ENCODE measurements at regions not wholly inside any gene's neighbourhood (a gene's known extent, or its start where the extent isn't known, plus 50 kb on each side); places are given as distances from the start of the nearest gene placed in this dataset.

DNA sequence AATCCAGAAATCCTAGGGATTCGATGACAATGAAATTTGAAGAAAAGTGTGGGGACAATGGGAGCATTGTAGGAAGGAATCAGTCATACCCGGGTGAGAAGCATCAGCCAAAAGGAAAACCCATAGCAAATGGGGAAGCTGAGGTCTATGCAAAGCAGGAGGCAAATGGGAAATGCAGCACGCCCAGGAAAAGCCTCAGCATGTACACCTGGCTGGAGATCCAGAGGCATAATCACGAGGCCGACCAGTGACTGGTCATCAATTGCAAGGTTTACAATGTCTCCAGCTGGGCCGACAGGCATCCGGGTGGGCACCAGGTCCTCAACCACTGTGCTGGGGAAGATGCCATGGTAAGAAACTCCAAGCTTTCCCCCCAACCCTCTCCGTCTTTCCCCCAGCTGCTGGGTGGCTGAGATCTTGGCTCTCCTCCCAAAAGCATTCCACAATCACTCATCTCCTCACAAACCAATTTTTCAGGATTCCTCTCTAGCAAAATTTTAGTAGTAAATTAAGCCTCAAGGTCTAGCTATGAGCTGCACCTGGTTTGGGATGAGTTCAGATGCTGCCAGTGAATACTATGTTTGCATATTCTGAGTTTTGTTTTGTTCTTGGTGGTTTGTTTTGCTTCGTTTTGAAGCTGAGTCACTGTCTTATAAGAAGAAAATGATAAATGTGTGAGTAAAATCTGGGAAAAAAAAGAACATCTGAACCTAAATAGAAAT, 98.0 kb upstream of the OR5AK2 start:
- peaks cover 0 to 4% (median 2%) of the 10 kb centered on the region in 3 donors for H3K9me3 Mint-ChIP-seq
- H3K4me3 Mint-ChIP-seq, result no peak overlapping the region
- H3K4me1 Mint-ChIP-seq, result no peaks in the 10 kb centered on the region
- no peak overlapping the region for H3K27ac Mint-ChIP-seq
- no peaks in the 10 kb centered on the region for H3K36me3 Mint-ChIP-seq
- H3K27me3 Mint-ChIP-seq, result peaks cover 2% of the 10 kb centered on the region

DNA sequence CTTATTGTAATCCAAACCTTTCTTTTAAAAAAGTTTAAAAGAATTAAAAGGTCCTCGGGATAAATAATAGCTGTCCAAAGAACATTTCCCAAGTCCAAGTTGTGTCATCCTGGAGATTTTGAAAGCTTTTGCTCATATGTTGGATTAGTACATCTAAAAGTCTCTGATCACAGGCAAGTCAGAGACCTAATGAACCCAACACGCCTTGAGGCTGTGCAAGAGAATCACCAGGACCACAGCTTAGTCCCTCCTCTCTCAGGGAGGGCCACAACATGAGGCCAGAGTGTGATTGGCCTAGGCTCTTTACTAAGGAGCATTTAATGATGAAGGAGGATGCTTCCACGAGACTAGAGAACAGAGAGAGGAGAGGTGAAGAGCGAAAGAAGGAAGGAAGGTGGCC, 98.7 kb upstream of the OR5AK2 start:
- Mint-ChIP-seq H3K9me3 (peaks cover 0 to 4% (median 2%) of the 10 kb centered on the region in 3 donors), H3K36me3 (no peaks in the 10 kb centered on the region), H3K4me1 (no peaks in the 10 kb centered on the region), H3K4me3 (no peak overlapping the region), H3K27ac (no peak overlapping the region), H3K27me3 (peaks cover 2% of the 10 kb centered on the region)

DNA sequence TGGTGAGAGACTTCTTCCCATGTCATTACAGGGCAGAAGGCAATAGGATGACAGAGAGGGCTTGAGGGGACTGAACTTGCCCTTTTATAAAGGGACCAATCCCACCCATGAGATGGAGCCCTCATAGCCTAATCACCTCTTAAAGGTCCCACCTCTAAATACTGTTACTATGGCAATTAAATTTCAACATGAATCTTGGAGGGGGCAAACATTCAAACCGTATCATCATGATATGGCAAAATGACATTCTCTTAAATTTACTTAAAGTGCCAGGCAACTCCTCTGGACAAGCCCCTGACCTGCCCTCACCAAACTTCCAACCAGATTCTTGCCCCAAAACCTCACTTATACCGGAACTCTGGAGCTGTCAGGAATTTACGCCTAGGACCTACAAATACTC, 100.8 kb upstream of the OR5AK2 start:
- Mint-ChIP-seq H3K36me3 (no peaks in the 10 kb centered on the region), H3K4me3 (no peak overlapping the region), H3K9me3 (peaks cover 0 to 4% (median 2%) of the 10 kb centered on the region in 3 donors), H3K4me1 (no peaks in the 10 kb centered on the region), H3K27me3 (peaks cover 2% of the 10 kb centered on the region), H3K27ac (no peak overlapping the region)

DNA sequence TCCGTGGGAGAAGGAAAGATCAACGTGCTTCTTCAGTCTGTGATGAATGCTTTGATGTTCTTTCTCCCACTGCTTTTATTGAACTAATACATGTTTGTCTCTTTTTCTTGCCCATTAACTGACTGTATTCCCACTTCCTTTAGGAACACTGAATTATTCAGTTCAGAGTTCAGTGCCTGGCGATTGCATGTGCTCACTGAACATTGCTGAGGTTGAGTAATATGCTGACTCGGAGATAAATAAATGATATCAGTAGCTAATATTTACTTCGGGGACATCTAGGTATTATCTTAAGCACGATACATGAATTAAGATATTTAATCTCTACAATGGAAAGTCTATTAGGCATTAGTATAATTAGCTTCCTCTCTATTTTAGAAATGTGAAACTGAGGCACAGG, 102.3 kb upstream of the OR5AK2 start:
- Mint-ChIP-seq H3K4me1 (no peaks in the 10 kb centered on the region), H3K36me3 (no peaks in the 10 kb centered on the region), H3K27ac (no peak overlapping the region), H3K4me3 (no peak overlapping the region), H3K27me3 (peaks cover 2% of the 10 kb centered on the region), H3K9me3 (peaks cover 2 to 4% (median 2%) of the 10 kb centered on the region in 3 donors)

DNA sequence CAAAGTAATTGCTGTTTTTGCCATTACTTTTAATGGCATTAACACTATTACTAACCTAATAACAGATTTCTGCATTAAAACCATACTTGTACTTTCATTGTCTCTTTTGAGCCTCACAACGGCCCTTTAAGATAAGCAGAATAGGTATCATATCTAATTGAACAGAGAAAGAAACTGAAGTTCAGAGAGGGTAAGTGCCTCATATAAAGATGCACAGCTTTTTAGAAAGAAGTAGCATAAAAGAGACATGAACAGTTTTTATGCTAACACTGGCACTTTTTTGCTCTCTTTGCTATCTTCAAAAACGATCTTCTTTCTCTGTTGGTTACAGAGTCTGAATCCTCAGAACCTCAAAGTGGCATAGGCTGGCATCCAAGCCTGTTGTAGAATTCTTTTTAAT, 102.9 kb upstream of the OR5AK2 start:
- no peaks in the 10 kb centered on the region for H3K4me1 Mint-ChIP-seq
- peaks cover 2% of the 10 kb centered on the region for H3K27me3 Mint-ChIP-seq
- no peak overlapping the region for H3K4me3 Mint-ChIP-seq

DNA sequence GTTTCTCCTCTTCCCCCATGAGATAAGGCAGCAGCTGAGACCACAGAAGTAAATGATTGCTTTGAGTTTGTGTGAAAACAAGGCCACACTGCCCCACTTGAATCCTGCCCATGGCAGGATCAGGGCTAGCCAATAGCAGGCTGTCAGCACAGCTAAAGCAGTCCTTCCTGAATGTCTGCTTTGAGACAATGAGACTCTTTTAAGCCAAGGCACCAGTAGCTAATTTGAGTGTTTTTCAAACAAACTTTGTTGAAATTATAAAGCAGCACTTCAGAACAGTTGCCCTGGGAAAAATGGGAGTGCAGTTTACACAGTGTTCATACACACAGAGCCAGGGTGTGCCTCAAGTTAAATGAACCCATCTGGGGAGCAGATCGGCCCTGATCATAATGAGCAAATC, 103.5 kb upstream of the OR5AK2 start:
- no peak overlapping the region for H3K27ac Mint-ChIP-seq
- peaks cover 2% of the 10 kb centered on the region for H3K27me3 Mint-ChIP-seq
- no peak overlapping the region for H3K4me3 Mint-ChIP-seq
- H3K4me1 Mint-ChIP-seq, result no peaks in the 10 kb centered on the region
- no peaks in the 10 kb centered on the region for H3K36me3 Mint-ChIP-seq
- H3K9me3 Mint-ChIP-seq, result peaks cover 2 to 4% (median 3%) of the 10 kb centered on the region in 3 donors

More for the DNA sequence above, 102.9 kb upstream of the OR5AK2 start:
- no peaks in the 10 kb centered on the region for H3K36me3 Mint-ChIP-seq
- no peak overlapping the region for H3K27ac Mint-ChIP-seq
- peaks cover 2 to 4% (median 3%) of the 10 kb centered on the region in 3 donors for H3K9me3 Mint-ChIP-seq

DNA sequence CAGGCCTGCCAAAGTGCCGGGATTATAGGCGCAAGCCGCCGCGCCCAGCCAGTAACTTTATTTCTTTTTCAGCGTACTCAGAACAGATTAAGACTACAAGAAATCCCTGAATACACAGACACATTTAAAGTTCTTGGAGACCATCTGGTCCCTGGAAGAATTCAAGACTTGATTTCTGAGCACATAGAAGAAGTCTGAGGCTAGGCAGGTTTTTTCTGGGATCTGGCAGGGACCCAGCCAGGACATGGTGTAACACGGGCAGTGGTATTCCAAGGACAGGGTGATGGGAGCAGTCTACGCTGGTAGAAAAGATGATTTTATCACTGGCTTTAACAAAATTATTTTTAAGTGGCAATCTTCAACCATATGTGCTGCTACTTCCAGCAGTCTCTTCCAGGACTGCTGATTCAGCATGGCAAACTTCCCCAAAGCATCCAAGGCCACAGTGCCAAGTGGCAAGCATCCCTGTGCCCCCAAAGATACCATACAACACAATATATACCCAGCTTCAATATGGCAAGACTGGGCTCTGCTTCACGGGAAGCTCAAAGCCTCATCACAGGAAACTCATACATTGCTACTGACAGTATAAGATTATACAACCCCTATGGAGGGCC, 105.2 kb upstream of the OR5AK2 start:
- H3K27ac Mint-ChIP-seq, result no peak overlapping the region

DNA sequence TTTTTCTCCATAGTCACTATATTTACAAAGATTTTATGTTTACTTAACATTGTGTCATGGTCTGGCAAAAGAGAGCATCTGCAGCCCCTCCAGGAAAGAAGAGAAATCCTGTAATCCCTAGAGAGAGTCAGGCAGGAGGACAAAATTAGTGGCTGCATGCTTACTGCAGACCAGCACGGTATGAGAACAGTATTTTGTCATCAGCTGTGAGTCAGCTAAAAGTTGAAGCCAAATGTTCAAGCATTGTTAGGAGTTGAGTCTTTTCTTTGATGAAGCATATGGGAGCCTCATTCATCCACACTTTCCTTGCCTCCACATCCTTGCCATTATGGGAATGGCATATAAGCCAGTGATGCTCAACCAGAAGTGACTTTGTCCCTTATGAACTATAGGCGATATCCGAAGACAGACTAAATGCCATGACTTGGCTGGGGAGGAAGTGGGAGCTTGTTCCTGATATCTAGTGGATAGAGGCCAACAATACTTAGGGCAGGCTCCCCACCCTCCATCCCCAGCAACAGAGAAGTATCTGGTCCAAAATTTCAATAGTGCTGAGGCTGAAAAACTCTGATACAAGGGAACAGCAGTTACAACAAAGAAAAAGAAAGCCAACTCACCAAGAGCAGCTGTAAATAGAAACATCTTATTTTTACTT, 112.0 kb upstream of the OR5AK2 start:
- Mint-ChIP-seq H3K36me3 (peaks cover 2% of the 10 kb centered on the region), H3K27ac (no peak overlapping the region), H3K9me3 (peaks cover 4 to 7% (median 5%) of the 10 kb centered on the region in 3 donors), H3K4me1 (no peaks in the 10 kb centered on the region), H3K27me3 (no peaks in the 10 kb centered on the region), H3K4me3 (no peak overlapping the region)

More for the DNA sequence above, 105.2 kb upstream of the OR5AK2 start:
- Mint-ChIP-seq H3K4me3 (no peak overlapping the region), H3K36me3 (no peaks in the 10 kb centered on the region), H3K4me1 (no peaks in the 10 kb centered on the region), H3K9me3 (peaks cover 2 to 4% (median 3%) of the 10 kb centered on the region in 3 donors), H3K27me3 (peaks cover 2% of the 10 kb centered on the region)

DNA sequence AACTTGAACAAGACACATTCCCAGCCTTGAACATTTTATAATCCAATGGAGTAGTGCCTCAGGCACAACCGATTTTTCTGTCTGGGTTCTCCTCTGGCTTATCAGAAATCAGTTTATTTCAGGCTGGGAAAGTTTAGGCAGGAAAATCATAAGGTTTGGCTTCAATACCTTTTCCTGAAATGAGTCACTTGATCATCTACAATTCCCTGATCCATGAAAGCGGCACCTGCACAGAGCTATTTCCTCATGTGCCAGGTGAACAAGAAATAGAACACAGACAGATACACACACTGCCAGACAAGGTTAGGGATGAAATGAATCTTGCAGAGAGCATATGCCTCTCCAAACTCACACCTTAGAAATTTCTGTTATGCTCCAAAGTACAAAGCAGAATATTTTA, 106.7 kb upstream of the OR9G4 start:
- Mint-ChIP-seq H3K27ac (no peak overlapping the region), H3K4me3 (no peak overlapping the region), H3K27me3 (no peaks in the 10 kb centered on the region), H3K9me3 (peaks cover 0 to 4% (median 4%) of the 10 kb centered on the region in 3 donors), H3K36me3 (no peaks in the 10 kb centered on the region), H3K4me1 (no peaks in the 10 kb centered on the region)

DNA sequence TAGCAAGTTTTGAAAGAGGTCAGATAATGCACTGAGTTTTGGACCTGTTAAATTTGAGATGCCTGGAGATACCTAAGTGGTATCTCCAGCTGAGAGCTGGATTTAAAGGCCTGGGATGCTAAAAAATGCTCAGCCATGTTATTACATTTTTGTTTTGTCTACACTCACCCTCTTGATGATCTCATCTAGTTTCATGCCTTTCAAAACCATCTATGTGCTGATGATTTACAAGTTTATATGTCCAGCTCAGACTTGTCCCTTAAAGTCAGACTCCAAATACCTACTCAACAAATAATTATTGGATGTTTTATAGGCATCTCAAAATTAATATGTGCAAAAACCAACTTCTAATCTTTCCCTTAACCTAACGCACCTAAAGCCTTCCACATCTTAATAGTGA, 103.6 kb upstream of the OR9G4 start:
- H3K36me3 Mint-ChIP-seq, result no peaks in the 10 kb centered on the region
- no peaks in the 10 kb centered on the region for H3K4me1 Mint-ChIP-seq
- no peak overlapping the region for H3K27ac Mint-ChIP-seq
- no peak overlapping the region for H3K4me3 Mint-ChIP-seq
- H3K9me3 Mint-ChIP-seq, result peaks cover 0 to 4% (median 4%) of the 10 kb centered on the region in 3 donors
- no peaks in the 10 kb centered on the region for H3K27me3 Mint-ChIP-seq

DNA sequence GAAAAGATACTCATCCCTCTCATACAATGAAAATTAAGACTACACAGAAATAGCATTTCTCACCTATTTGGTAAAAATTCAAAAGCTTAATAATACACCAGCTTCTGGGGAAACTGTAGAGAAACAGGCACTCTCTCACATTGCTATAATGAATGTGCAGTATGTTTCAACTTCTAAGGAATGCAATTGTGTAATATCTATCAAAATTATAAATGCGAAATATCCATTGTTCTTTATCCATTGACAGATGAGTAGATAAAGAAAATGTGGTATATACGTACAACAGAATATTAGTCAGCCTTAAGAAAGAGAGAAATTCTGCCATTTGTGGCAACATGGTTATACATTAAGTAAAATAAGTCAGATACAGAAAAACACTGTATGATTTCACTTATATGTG, 101.4 kb upstream of the OR9G4 start:
- H3K4me3 Mint-ChIP-seq, result no peak overlapping the region

DNA sequence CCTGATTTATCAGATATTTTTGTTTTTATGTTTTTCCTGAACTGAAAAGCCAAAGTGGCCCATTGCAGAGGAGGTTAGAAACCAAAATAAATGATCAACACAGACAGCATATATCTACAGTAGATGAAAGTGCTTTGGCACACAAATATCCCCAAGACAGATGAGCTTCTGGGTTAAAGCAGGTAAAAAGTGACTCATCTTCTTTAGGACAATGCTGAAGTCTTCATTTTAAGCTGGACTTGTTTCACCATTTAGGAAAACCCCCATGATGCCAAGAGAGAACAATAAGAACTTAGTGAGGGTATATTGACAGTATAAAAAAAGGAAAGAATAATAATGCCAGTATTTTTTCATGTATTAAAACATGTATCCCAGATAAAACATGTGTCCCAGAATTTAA, 100.8 kb upstream of the OR9G4 start:
- H3K36me3 Mint-ChIP-seq, result no peaks in the 10 kb centered on the region
- peaks cover 0 to 4% (median 2%) of the 10 kb centered on the region in 3 donors for H3K9me3 Mint-ChIP-seq
- H3K4me3 Mint-ChIP-seq, result no peak overlapping the region
- H3K27me3 Mint-ChIP-seq, result no peaks in the 10 kb centered on the region
- no peaks in the 10 kb centered on the region for H3K4me1 Mint-ChIP-seq
- no peak overlapping the region for H3K27ac Mint-ChIP-seq

More for the DNA sequence above, 101.4 kb upstream of the OR9G4 start:
- no peaks in the 10 kb centered on the region for H3K4me1 Mint-ChIP-seq
- no peaks in the 10 kb centered on the region for H3K36me3 Mint-ChIP-seq
- H3K27me3 Mint-ChIP-seq, result no peaks in the 10 kb centered on the region
- H3K9me3 Mint-ChIP-seq, result peaks cover 0 to 4% (median 2%) of the 10 kb centered on the region in 3 donors
- no peak overlapping the region for H3K27ac Mint-ChIP-seq

DNA sequence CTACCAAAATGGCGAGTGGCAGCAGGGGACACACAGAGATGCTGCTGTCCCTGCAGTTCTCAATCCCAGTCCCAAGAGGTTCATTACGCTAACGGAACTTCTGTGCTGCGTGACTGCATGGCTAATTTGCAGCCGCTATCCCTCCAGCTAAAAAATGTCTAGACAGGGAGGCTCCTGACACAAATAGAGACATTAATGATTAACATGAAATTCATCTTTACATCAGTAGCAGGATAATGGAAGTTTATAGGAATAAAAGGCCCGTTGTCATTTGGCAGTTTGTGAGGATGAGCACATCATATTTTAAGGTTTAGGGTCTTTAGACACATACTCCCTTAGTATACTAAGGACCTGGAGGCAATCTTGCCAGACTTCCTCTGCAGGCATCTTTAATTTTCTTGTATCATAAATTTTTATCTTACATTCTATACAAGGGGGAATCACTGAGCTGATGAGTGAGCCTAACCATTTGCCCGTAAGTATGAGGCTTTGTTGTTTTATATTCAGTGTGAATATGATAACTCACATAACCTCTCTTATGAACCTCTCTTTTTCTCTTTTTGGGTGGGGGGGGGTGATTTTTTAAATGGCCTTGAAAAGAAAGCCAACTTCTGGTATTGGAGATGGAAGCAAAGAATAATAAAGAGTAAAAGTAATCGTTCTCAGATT, 99.8 kb upstream of the OR9G4 start:
- H3K36me3 Mint-ChIP-seq, result no peaks in the 10 kb centered on the region
- H3K27me3 Mint-ChIP-seq, result no peaks in the 10 kb centered on the region
- H3K9me3 Mint-ChIP-seq, result peaks cover 0 to 4% (median 2%) of the 10 kb centered on the region in 3 donors
- H3K27ac Mint-ChIP-seq, result no peak overlapping the region
- no peak overlapping the region for H3K4me3 Mint-ChIP-seq
- no peaks in the 10 kb centered on the region for H3K4me1 Mint-ChIP-seq

DNA sequence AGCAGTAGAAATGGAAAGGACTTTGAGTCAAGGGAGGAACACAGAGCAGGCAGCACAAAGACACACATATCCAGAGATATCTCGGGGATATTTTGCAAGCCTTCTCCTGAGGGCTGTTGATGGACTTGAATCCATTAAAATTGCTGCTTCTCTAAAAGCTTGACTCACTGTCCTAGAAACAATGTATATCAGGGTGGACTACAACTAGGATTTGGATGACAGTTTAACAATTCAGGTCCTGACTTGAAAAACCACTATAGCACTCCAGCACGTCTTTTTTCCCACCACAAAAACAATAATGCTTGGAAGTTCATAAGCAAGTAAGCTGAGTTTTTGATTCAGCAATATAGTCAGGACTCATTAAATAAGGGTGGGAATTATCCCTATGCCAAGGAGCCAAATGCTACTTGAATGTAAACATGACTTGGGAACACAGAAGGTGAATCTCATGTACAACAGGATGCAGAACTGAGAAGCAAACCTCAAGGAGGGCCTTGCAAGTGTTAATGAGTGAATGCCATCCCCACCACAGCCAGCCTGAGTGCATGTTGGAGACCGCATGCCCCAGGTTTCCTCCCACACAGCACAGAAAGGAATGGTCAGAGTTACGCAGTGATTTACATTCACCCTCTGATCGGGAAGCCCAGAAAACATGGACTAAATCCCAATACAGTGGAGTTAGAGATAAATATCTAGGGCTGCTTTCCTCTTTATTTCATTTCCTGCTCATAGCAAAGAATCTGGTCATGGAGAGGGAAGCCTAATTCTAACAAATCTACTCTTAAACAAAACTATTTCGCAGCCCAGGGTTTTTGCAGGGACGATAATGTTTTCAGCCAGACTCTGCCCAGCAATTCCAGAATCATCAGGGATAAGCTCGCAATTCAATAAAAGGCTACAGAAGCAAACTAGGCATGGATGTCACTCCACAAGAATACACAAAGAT, 98.4 kb upstream of the OR9G4 start:
- Mint-ChIP-seq H3K36me3 (no peaks in the 10 kb centered on the region), H3K4me3 (no peak overlapping the region), H3K27ac (no peak overlapping the region), H3K9me3 (peaks cover 0 to 2% (median 0%) of the 10 kb centered on the region in 3 donors), H3K4me1 (no peaks in the 10 kb centered on the region), H3K27me3 (peaks cover 1% of the 10 kb centered on the region)
